Osteoblast (primary cell): ENCODE measurements at regions not wholly inside any gene's neighbourhood (a gene's known extent, or its start where the extent isn't known, plus 50 kb on each side); places are given as distances from the start of the nearest gene placed in this dataset.
"Not testable (repeated sequence)": the region's sequence is repeated elsewhere in the genome, so short reads cannot be mapped to it uniquely, and the experiment has no call there.

Experiments
- DNase-seq: peaks from one replicate; pipeline ENCODE4 v3.0.0; 2011; ENCODE audit warnings: low spot score, mixed read lengths; ENCODE audit not compliant: insufficient read length; ENCODE audit errors: missing footprints
- H2AFZ ChIP-seq: 2 replicates; pipeline ENCODE4 v1.6.0; 2011; ENCODE audit warnings: mild to moderate bottlenecking, low read length
- H3K27ac ChIP-seq: 2 replicates; pipeline ENCODE4 v1.5.1; 2011; ENCODE audit warnings: mild to moderate bottlenecking, low read depth, low read length, moderate library complexity
- H3K27me3 ChIP-seq: 2 replicates; pipeline ENCODE4 v1.6.0; 2012; ENCODE audit warnings: mild to moderate bottlenecking, control low read depth, inconsistent platforms, low read length, moderate library complexity; ENCODE audit not compliant: insufficient read depth
- H3K36me3 ChIP-seq: 2 replicates; pipeline ENCODE4 v1.5.1; 2011; ENCODE audit warnings: mild to moderate bottlenecking, low read length, control low read depth, moderate library complexity; ENCODE audit not compliant: insufficient read depth
- H3K4me1 ChIP-seq: 2 replicates; pipeline ENCODE4 v1.5.1; 2011; ENCODE audit warnings: mild to moderate bottlenecking, low read length, control low read depth, moderate library complexity; ENCODE audit not compliant: insufficient read depth
- H3K4me2 ChIP-seq: 2 replicates; pipeline ENCODE4 v1.6.0; 2011; ENCODE audit warnings: mild to moderate bottlenecking, low read length; ENCODE audit not compliant: insufficient read depth
- H3K4me3 ChIP-seq: fragments of 200-600 bp; sonication (generic); 3 replicates; pipeline ENCODE4 v1.5.1; 2012; ENCODE audit warnings: mild to moderate bottlenecking, low read length, inconsistent platforms; ENCODE audit not compliant: insufficient read depth
- H3K79me2 ChIP-seq: 2 replicates; pipeline ENCODE4 v1.6.0; 2012; ENCODE audit warnings: mild to moderate bottlenecking, low read length, control low read depth, inconsistent platforms; ENCODE audit not compliant: insufficient read depth
- H3K9me3 ChIP-seq: 2 replicates; pipeline ENCODE4 v1.5.1; 2011; ENCODE audit warnings: low read depth, low read length, control low read depth
- H4K20me1 ChIP-seq: 2 replicates; pipeline ENCODE4 v1.6.0; 2012; ENCODE audit warnings: mild to moderate bottlenecking, low read length, control low read depth; ENCODE audit not compliant: insufficient read depth
- TF ChIP-seq, protein P1 (sequence below): IDR thresholded peaks from 2 replicates; pipeline ENCODE4 v1.5.1; 2011; ENCODE audit warnings: mild to moderate bottlenecking, low read depth, low read length, moderate library complexity; ENCODE audit errors: extremely low read depth

DNA sequence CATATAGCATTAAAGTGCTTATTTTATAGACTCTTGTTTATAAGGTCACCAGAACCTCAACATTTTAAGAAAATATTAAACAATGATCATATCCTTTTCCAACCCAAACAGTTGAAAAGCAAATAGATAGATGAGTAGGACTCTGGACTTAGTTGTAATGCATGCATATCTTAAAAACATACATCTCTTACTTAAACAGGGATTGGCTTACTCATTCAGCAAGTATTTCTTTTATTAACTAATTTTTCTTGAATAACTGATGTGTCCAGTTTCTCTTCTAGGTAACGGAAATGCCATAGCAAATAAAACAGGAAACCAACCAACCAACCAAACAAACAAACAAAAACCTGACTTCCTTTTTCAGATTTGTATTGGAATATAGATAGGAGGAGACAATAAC, 70.9 kb upstream of the NBPF4 start:
- no peak overlapping the region for H2AFZ ChIP-seq
- TF ChIP-seq, protein P1, sequence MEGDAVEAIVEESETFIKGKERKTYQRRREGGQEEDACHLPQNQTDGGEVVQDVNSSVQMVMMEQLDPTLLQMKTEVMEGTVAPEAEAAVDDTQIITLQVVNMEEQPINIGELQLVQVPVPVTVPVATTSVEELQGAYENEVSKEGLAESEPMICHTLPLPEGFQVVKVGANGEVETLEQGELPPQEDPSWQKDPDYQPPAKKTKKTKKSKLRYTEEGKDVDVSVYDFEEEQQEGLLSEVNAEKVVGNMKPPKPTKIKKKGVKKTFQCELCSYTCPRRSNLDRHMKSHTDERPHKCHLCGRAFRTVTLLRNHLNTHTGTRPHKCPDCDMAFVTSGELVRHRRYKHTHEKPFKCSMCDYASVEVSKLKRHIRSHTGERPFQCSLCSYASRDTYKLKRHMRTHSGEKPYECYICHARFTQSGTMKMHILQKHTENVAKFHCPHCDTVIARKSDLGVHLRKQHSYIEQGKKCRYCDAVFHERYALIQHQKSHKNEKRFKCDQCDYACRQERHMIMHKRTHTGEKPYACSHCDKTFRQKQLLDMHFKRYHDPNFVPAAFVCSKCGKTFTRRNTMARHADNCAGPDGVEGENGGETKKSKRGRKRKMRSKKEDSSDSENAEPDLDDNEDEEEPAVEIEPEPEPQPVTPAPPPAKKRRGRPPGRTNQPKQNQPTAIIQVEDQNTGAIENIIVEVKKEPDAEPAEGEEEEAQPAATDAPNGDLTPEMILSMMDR, result no peak
- no peak overlapping the region for H3K4me3 ChIP-seq
- H3K4me2 ChIP-seq, result no peak overlapping the region
- H3K27me3 ChIP-seq, result no peaks in the 10 kb centered on the region
- no peaks in the 10 kb centered on the region for H3K9me3 ChIP-seq
- H3K36me3 ChIP-seq, result no peaks in the 10 kb centered on the region
- no peaks in the 10 kb centered on the region for H3K79me2 ChIP-seq
- H4K20me1 ChIP-seq, result no peaks in the 10 kb centered on the region
- DNase-seq, result no peak
- no peak overlapping the region for H3K27ac ChIP-seq
- H3K4me1 ChIP-seq, result no peaks in the 10 kb centered on the region

DNA sequence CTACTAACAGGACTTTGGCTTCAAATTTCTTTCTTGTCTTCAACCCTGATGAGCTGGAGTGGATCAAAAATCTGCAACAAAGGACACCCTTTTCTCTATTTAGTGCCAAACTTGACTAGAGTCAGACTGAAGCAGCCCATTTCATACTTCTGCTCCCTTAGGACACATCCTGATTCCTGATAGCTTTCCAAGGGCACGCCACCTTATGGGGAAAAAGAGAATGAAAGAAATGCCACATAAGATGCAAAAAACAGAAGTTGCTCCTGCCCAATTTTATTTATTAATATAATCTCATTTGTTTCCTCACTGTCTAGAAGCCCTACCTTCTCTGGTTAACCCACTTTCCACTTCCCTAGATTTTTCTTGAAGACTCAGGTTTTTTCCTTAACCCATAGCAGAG, 72.7 kb upstream of the NBPF4 start:
- no peaks in the 10 kb centered on the region for H3K79me2 ChIP-seq
- no peak overlapping the region for H3K4me2 ChIP-seq
- no peaks in the 10 kb centered on the region for H4K20me1 ChIP-seq
- H3K27ac ChIP-seq, result no peak overlapping the region
- no peaks in the 10 kb centered on the region for H3K36me3 ChIP-seq
- TF ChIP-seq, protein P1, result peak; percentile 41
- H3K27me3 ChIP-seq, result no peaks in the 10 kb centered on the region
- no peaks in the 10 kb centered on the region for H3K9me3 ChIP-seq
- no peaks in the 10 kb centered on the region for H3K4me1 ChIP-seq
- no peak for DNase-seq
- H2AFZ ChIP-seq, result no peak overlapping the region
- no peak overlapping the region for H3K4me3 ChIP-seq

DNA sequence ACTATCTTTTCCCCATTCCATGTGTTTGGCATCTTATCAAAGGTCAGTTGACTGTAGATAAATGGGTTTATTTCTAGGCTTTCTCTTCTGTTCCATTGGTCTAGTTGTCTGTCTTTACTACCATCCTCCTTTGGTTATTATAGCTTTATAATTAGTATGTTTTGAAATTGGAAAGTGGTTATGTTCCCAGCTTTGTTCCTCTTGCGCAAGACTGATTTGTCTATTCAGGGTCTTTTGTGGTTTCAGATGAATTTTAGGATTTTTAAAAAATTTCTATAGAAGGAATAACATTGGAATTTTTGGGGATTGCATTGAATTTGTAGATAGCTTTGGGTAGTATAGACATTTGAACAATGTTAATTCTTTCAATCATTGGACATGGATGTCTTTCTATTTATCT, 77.0 kb upstream of the NBPF4 start:
- Histone ChIP-seq H3K36me3 (no peaks in the 10 kb centered on the region), H3K4me3 (no peak overlapping the region), H4K20me1 (no peaks in the 10 kb centered on the region), H3K27ac (no peak overlapping the region), H2AFZ (no peak overlapping the region), H3K4me2 (no peak overlapping the region), H3K79me2 (no peaks in the 10 kb centered on the region), H3K4me1 (no peaks in the 10 kb centered on the region), H3K9me3 (no peaks in the 10 kb centered on the region), H3K27me3 (no peaks in the 10 kb centered on the region)
- TF ChIP-seq, protein P1, result no peak
- no peak for DNase-seq

DNA sequence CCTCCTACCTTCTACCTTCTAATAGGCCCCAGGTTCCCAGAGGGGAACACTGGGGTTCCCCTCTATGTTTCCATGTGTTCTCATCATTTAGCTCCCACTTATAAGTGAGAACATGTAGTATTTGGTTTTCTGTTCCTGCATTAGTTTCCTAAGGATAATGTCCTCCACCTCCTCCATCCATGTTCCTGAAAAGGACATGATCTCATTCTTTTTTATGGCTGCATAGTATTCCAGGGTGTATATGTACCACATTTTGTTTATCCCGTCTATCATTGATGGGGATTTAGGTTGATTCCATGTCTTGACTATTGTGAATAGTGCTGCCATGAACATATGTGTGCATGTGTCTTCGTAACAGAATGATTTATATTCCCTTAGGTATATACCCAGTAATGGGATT, 81.5 kb upstream of the NBPF4 start:
- not testable (repeated sequence) for H3K27ac ChIP-seq, H3K4me3 ChIP-seq, H3K27me3 ChIP-seq, H3K4me1 ChIP-seq, H3K36me3 ChIP-seq, H3K9me3 ChIP-seq, H3K79me2 ChIP-seq, H2AFZ ChIP-seq, DNase-seq, H4K20me1 ChIP-seq, H3K4me2 ChIP-seq
